ENCODE measurements at regions not wholly inside any gene's neighbourhood (a gene's known extent, or its start where the extent isn't known, plus 50 kb on each side); places are given as distances from the start of the nearest gene placed in this dataset.

DNA sequence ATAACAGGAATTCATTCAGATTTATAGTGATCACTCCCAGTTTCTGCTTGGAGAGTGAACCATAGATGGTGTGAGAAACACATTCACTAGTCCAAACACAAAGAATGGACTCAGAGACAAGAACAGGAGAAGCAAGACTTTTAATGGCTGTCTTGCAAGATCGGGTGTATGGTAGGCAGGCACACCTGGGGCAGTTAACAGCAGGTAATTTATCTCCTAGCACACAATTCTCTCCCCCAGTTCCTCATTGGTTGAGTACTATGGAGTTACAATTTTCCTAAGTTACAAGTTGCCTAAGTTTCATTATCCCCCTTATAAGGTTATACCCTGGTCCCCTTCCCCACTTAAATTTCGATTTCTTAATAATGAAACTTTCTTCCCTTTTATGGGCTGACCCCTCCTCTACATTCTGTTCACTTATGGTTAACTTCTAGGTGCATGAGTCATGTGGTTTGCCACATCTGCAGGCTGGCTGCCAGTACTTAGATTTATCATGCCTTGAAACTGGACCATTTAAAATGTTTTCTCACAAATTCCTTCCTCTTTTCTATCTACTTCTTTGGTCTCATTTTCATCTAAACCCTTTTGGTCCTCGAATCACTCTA lies 623.3 kb downstream of the HINT1 start:
- Histone ChIP-seq H2BK12ac (ENCODE audit: low read length) (no peak overlapping the region), H3K9ac (ENCODE audit: low read length) (no peak overlapping the region), H4K12ac (ENCODE audit: low read depth, low read length) (no peak overlapping the region), H3K4ac (ENCODE audit: low read depth, low read length) (no peak overlapping the region), H3K14ac (ENCODE audit: low read length) (no peak overlapping the region), H3K9me3 (ENCODE audit: insufficient read depth, low read depth, low read length) (no peaks in the 10 kb centered on the region), H3K23ac (ENCODE audit: low read length) (no peak overlapping the region), H2AK5ac (ENCODE audit: low read length) (no peak overlapping the region), H3K36me3 (ENCODE audit: control insufficient read depth in 1 of 2, insufficient read depth in 2 of 2, low read length in 2 of 2) (no peaks in the 10 kb centered on the region), H2BK120ac (ENCODE audit: insufficient read depth, low read length, poor library complexity) (no peak overlapping the region), H3K27ac (ENCODE audit: low read depth, low read length) (no peak overlapping the region), H3K4me3 (ENCODE audit: low read depth, low read length) (no peak overlapping the region), H3K18ac (ENCODE audit: low read length) (no peak overlapping the region), H4K91ac (ENCODE audit: low read depth, low read length) (no peak overlapping the region), H2BK5ac (ENCODE audit: low read depth, low read length, poor library complexity) (no peak overlapping the region), H3K4me1 (ENCODE audit: control insufficient read depth in 1 of 2, insufficient read depth in 2 of 2, low read length in 2 of 2) (no peaks in the 10 kb centered on the region), H3K79me1 (ENCODE audit: low read length) (no peaks in the 10 kb centered on the region), H3K79me2 (ENCODE audit: control insufficient read depth, insufficient read depth, low read length, poor library complexity) (no peaks in the 10 kb centered on the region), H3K4me2 (ENCODE audit: low read length) (no peak overlapping the region), H3K27me3 (ENCODE audit: insufficient read depth, low read length) (no peaks in the 10 kb centered on the region), H2AFZ (ENCODE audit: insufficient read depth, low read length, poor library complexity) (no peak overlapping the region), H4K8ac (ENCODE audit: low read depth, low read length) (no peak overlapping the region)
- 100% methylated on average over 1 of the region's 3 CpGs for WGBS (ENCODE audit: extremely low coverage, insufficient coverage, insufficient read length)
- no peak for DNase-seq

DNA sequence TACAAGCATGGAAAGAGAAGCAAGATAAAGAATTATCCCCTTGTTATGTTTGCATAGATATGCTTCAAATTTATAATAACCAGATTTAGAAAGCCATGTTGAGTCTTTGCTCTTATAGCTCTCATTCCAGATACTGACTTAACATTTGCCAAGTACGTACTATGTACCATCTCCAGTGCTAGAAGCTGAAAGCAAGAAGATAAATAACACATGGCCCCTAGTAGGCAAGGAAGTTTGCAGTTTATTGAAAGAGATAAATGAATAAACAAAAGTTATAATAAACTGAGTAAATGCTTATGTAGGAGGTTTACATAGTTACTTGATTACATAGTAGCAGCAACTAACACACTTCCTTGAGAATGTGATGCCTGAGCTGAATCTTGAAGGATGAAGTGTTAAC lies 628.4 kb downstream of the HINT1 start:
- H3K27ac ChIP-seq (ENCODE audit: low read depth, low read length) = no peak overlapping the region
- no peak overlapping the region for H3K4me3 ChIP-seq (ENCODE audit: low read depth, low read length)
- H4K12ac ChIP-seq (ENCODE audit: low read depth, low read length) = no peak overlapping the region
- H3K79me1 ChIP-seq (ENCODE audit: low read length) = no peaks in the 10 kb centered on the region
- H3K79me2 ChIP-seq (ENCODE audit: control insufficient read depth, insufficient read depth, low read length, poor library complexity) = no peaks in the 10 kb centered on the region
- WGBS (ENCODE audit: extremely low coverage, insufficient coverage, insufficient read length) = no CpG with 5 or more reads among the region's 1 CpG
- H3K4me1 ChIP-seq (ENCODE audit: control insufficient read depth in 1 of 2, insufficient read depth in 2 of 2, low read length in 2 of 2) = no peaks in the 10 kb centered on the region
- no peak overlapping the region for H2AFZ ChIP-seq (ENCODE audit: insufficient read depth, low read length, poor library complexity)
- no peak overlapping the region for H4K8ac ChIP-seq (ENCODE audit: low read depth, low read length)
- no peak overlapping the region for H3K4ac ChIP-seq (ENCODE audit: low read depth, low read length)
- H3K9ac ChIP-seq (ENCODE audit: low read length) = no peak overlapping the region
- H3K36me3 ChIP-seq (ENCODE audit: control insufficient read depth in 1 of 2, insufficient read depth in 2 of 2, low read length in 2 of 2) = no peaks in the 10 kb centered on the region
- DNase-seq = no peak
- no peaks in the 10 kb centered on the region for H3K27me3 ChIP-seq (ENCODE audit: insufficient read depth, low read length)
- H3K23ac ChIP-seq (ENCODE audit: low read length) = no peak overlapping the region
- H3K18ac ChIP-seq (ENCODE audit: low read length) = no peak overlapping the region
- H2AK5ac ChIP-seq (ENCODE audit: low read length) = no peak overlapping the region
- H3K4me2 ChIP-seq (ENCODE audit: low read length) = no peak overlapping the region
- no peak overlapping the region for H3K14ac ChIP-seq (ENCODE audit: low read length)
- no peak overlapping the region for H2BK12ac ChIP-seq (ENCODE audit: low read length)
- no peak overlapping the region for H2BK5ac ChIP-seq (ENCODE audit: low read depth, low read length, poor library complexity)
- no peak overlapping the region for H4K91ac ChIP-seq (ENCODE audit: low read depth, low read length)
- H3K9me3 ChIP-seq (ENCODE audit: insufficient read depth, low read depth, low read length) = no peaks in the 10 kb centered on the region
- H2BK120ac ChIP-seq (ENCODE audit: insufficient read depth, low read length, poor library complexity) = no peak overlapping the region

DNA sequence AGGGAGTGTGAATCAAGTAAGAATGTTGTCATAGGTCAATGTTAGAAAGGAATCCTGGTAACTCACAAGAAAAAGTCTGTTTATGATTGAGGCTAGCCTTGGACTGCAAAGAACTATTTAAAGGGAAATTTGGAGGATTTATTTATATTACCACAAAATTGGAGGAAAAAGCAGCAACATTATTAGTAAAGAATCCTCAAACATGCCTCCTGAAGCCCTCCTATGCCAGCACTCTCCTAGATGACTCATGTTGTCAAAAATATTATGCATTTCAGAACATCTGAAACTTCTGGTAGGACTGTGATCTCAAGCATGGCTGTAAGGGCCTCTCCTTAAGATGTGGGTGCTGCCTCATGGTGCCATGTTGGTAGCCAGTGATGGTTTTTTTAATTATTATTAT lies 628.5 kb downstream of the CHSY3 start:
- Histone ChIP-seq H3K4ac (ENCODE audit: low read depth, low read length) (no peak overlapping the region), H4K12ac (ENCODE audit: low read depth, low read length) (no peak overlapping the region), H3K23ac (ENCODE audit: low read length) (no peak overlapping the region), H4K8ac (ENCODE audit: low read depth, low read length) (no peak overlapping the region), H2AK5ac (ENCODE audit: low read length) (no peak overlapping the region), H3K9me3 (ENCODE audit: insufficient read depth, low read depth, low read length) (no peaks in the 10 kb centered on the region), H3K4me3 (ENCODE audit: low read depth, low read length) (no peak overlapping the region), H3K4me1 (ENCODE audit: control insufficient read depth in 1 of 2, insufficient read depth in 2 of 2, low read length in 2 of 2) (no peaks in the 10 kb centered on the region), H2BK5ac (ENCODE audit: low read depth, low read length, poor library complexity) (no peak overlapping the region), H3K9ac (ENCODE audit: low read length) (no peak overlapping the region), H3K27ac (ENCODE audit: low read depth, low read length) (no peak overlapping the region), H3K18ac (ENCODE audit: low read length) (no peak overlapping the region), H2BK120ac (ENCODE audit: insufficient read depth, low read length, poor library complexity) (no peak overlapping the region), H2BK12ac (ENCODE audit: low read length) (no peak overlapping the region), H3K4me2 (ENCODE audit: low read length) (no peak overlapping the region), H3K36me3 (ENCODE audit: control insufficient read depth in 1 of 2, insufficient read depth in 2 of 2, low read length in 2 of 2) (no peaks in the 10 kb centered on the region), H3K27me3 (ENCODE audit: insufficient read depth, low read length) (no peaks in the 10 kb centered on the region), H2AFZ (ENCODE audit: insufficient read depth, low read length, poor library complexity) (no peak overlapping the region), H3K79me1 (ENCODE audit: low read length) (no peaks in the 10 kb centered on the region), H4K91ac (ENCODE audit: low read depth, low read length) (no peak overlapping the region), H3K79me2 (ENCODE audit: control insufficient read depth, insufficient read depth, low read length, poor library complexity) (no peaks in the 10 kb centered on the region), H3K14ac (ENCODE audit: low read length) (no peak overlapping the region)
- DNase-seq = no peak

DNA sequence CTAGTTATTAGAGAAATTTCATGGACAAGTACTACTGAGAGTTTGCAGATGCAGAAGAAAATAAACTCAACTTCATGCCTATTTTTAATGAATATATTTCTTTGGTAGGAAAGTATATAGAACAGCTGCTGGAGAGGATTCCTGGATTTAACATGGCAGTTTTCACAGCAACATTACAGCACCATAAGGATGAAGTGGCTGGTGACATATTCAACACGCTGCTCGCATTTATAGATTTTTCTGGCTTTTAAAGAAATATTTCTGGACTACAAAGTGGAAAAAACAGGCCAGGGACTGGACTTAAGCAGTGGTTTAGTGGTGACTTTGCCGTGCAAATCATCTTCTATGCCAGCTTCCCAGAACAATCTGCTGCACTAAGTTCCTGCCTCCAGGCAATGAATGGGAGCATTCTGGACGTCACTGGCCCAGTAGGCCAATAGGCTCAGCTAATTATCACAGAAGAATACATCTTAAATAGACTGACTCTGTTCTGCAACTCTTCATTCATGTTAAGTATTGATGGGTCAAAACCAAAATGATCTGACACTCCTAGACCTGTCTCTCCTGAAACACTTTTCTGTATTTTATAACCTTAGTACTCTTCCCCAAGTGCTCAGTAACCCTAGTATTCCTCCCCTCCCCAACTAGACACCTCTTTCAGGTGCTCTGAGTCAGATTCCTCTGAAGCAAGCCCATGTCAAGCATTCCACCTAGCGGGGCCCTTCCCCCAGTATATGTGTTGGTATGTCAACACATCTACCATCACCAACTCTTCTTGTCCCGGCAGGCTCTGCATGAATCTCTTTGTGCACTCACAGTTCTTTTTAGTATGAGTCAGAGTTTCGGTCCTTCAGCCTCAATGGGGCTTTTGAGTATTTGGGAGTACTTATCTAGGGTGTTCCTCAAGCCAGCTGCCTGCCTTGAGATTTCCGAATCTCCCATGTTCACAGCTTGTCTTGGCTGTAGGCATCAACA lies 625.5 kb downstream of the CHSY3 start:
- Histone ChIP-seq H2AFZ (ENCODE audit: insufficient read depth, low read length, poor library complexity) (no peak overlapping the region), H2AK5ac (ENCODE audit: low read length) (no peak overlapping the region), H3K4me3 (ENCODE audit: low read depth, low read length) (no peak overlapping the region), H3K79me2 (ENCODE audit: control insufficient read depth, insufficient read depth, low read length, poor library complexity) (no peaks in the 10 kb centered on the region), H3K9me3 (ENCODE audit: insufficient read depth, low read depth, low read length) (no peaks in the 10 kb centered on the region), H3K4me2 (ENCODE audit: low read length) (no peak overlapping the region), H3K18ac (ENCODE audit: low read length) (no peak overlapping the region), H4K91ac (ENCODE audit: low read depth, low read length) (no peak overlapping the region), H3K79me1 (ENCODE audit: low read length) (no peaks in the 10 kb centered on the region), H3K23ac (ENCODE audit: low read length) (no peak overlapping the region), H3K27me3 (ENCODE audit: insufficient read depth, low read length) (no peaks in the 10 kb centered on the region), H3K4me1 (ENCODE audit: control insufficient read depth in 1 of 2, insufficient read depth in 2 of 2, low read length in 2 of 2) (no peaks in the 10 kb centered on the region), H4K12ac (ENCODE audit: low read depth, low read length) (no peak overlapping the region), H2BK12ac (ENCODE audit: low read length) (no peak overlapping the region), H3K27ac (ENCODE audit: low read depth, low read length) (no peak overlapping the region), H3K9ac (ENCODE audit: low read length) (no peak overlapping the region), H2BK5ac (ENCODE audit: low read depth, low read length, poor library complexity) (no peak overlapping the region), H2BK120ac (ENCODE audit: insufficient read depth, low read length, poor library complexity) (no peak overlapping the region), H3K14ac (ENCODE audit: low read length) (no peak overlapping the region), H3K4ac (ENCODE audit: low read depth, low read length) (no peak overlapping the region), H3K36me3 (ENCODE audit: control insufficient read depth in 1 of 2, insufficient read depth in 2 of 2, low read length in 2 of 2) (no peaks in the 10 kb centered on the region), H4K8ac (ENCODE audit: low read depth, low read length) (no peak overlapping the region)
- no CpG with 5 or more reads among the region's 8 CpGs for WGBS (ENCODE audit: extremely low coverage, insufficient coverage, insufficient read length)
- no peak for DNase-seq

All from trophoblast cell (in vitro differentiated cells and primary cell).